ENCODE measurements at regions not wholly inside any gene's neighbourhood (a gene's known extent, or its start where the extent isn't known, plus 50 kb on each side); places are given as distances from the start of the nearest gene placed in this dataset.

DNA sequence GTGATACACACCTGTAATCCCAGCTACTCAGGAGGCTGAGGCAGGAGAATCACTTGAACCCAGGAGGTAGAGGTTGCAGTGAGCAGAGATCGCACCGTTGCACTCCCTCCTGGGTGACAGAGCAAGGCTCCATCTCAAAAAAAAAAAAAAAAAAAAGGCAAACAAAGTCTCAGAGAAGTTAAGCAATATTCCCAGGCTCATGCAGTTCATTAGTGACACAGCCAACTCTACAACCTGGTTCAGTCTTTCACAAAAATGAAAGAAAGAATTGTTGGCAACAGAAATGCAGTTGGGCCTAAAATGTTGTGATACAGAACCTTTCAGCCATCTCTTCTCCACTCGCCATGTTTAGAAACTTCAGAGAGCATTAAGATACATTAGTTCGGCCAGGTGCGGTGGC lies 242.1 kb downstream of the LTN1 start:
- TF ChIP-seq, protein P1, sequence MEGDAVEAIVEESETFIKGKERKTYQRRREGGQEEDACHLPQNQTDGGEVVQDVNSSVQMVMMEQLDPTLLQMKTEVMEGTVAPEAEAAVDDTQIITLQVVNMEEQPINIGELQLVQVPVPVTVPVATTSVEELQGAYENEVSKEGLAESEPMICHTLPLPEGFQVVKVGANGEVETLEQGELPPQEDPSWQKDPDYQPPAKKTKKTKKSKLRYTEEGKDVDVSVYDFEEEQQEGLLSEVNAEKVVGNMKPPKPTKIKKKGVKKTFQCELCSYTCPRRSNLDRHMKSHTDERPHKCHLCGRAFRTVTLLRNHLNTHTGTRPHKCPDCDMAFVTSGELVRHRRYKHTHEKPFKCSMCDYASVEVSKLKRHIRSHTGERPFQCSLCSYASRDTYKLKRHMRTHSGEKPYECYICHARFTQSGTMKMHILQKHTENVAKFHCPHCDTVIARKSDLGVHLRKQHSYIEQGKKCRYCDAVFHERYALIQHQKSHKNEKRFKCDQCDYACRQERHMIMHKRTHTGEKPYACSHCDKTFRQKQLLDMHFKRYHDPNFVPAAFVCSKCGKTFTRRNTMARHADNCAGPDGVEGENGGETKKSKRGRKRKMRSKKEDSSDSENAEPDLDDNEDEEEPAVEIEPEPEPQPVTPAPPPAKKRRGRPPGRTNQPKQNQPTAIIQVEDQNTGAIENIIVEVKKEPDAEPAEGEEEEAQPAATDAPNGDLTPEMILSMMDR (IDR thresholded peaks at IDR 0.05) = no peak
- no peak for TF ChIP-seq POLR2A (IDR thresholded peaks at IDR 0.05)
- no peak for TF ChIP-seq POLR2AphosphoS5 (IDR thresholded peaks at IDR 0.05)
- TF ChIP-seq EP300 (IDR thresholded peaks at IDR 0.05; ENCODE audit: low read depth) = no peak

All from transverse colon (tissue), 4 donors.